Choroid plexus epithelial cell (primary cell): ENCODE measurements at regions not wholly inside any gene's neighbourhood (a gene's known extent, or its start where the extent isn't known, plus 50 kb on each side); places are given as distances from the start of the nearest gene placed in this dataset.
A peak's percentile ranks its signal among the peaks of the same experiment; 100 is the strongest.

Experiments used
- DNase-seq: peaks from one replicate; pipeline ENCODE4 v3.0.0-alpha.2; 2010; ENCODE audit warnings: low read depth
- H3K4me3 ChIP-seq: 2 replicates; pipeline ENCODE4 v1.5.1; 2011; ENCODE audit warnings: low read depth, mild to moderate bottlenecking, control low read depth, low read length, moderate library complexity
- CTCF ChIP-seq: conservative IDR thresholded peaks from 2 replicates; pipeline ENCODE4 v1.5.1; 2011; ENCODE audit warnings: low read depth, mild to moderate bottlenecking, control low read depth, inconsistent platforms, low read length, moderate library complexity

GRCh38 chr12:127386723-127387122 lies 880.2 kb upstream of the TMEM132C start:
- no peak for TF ChIP-seq CTCF
- H3K4me3 ChIP-seq = no peak overlapping the region
- DNase-seq = no peak

GRCh38 chr12:127388985-127389384 lies 878.0 kb upstream of the TMEM132C start:
- TF ChIP-seq CTCF = no peak
- no peak for DNase-seq

GRCh38 chr12:127389923-127390322 lies 877.0 kb upstream of the TMEM132C start:
- TF ChIP-seq CTCF = no peak
- DNase-seq = peak; percentile 80
- no peak overlapping the region for H3K4me3 ChIP-seq

More at GRCh38 chr12:127388985-127389384, 878.0 kb upstream of the TMEM132C start:
- H3K4me3 ChIP-seq = no peak overlapping the region

GRCh38 chr12:127393465-127393864 lies 873.5 kb upstream of the TMEM132C start:
- no peak overlapping the region for H3K4me3 ChIP-seq
- DNase-seq = no peak
- no peak for TF ChIP-seq CTCF

- TF ChIP-seq CTCF = no peak
- DNase-seq = peak; percentile 43
- H3K4me3 ChIP-seq = no peak overlapping the region
Observed at GRCh38 chr12:127393896-127394295, 873.1 kb upstream of the TMEM132C start.

- DNase-seq = peak; percentile 6
- TF ChIP-seq CTCF = no peak
Observed at GRCh38 chr12:127396734-127397133, 870.2 kb upstream of the TMEM132C start.

GRCh38 chr12:127398016-127398710 lies 868.8 kb upstream of the TMEM132C start:
- H3K4me3 ChIP-seq = no peak overlapping the region
- no peak for TF ChIP-seq CTCF
- no peak for DNase-seq

More at GRCh38 chr12:127396734-127397133, 870.2 kb upstream of the TMEM132C start:
- H3K4me3 ChIP-seq = no peak overlapping the region
